Pulmonary artery endothelial cell (primary cell): ENCODE measurements at regions not wholly inside any gene's neighbourhood (a gene's known extent, or its start where the extent isn't known, plus 50 kb on each side); places are given as distances from the start of the nearest gene placed in this dataset.
A peak's percentile ranks its signal among the peaks of the same experiment; 100 is the strongest.

ENCODE experiments used
- DNase-seq: peaks from one replicate; pipeline ENCODE4 v3.0.0-alpha.2; 2011; ENCODE audit warnings: low read depth, low spot score

- no peak for DNase-seq
Measured at GRCh38 chr1:39107341-39108290, 81.5 kb downstream of the NDUFS5 start.

GRCh38 chr1:39109644-39110043 lies 83.5 kb downstream of the NDUFS5 start:
- no peak for DNase-seq

GRCh38 chr1:39110325-39110851 lies 84.2 kb downstream of the NDUFS5 start:
- DNase-seq = no peak

- DNase-seq = no peak
Measured at GRCh38 chr1:39110882-39111281, 84.7 kb downstream of the NDUFS5 start.

- DNase-seq = no peak
Measured at GRCh38 chr1:39113109-39113743, 87.1 kb downstream of the NDUFS5 start.

GRCh38 chr1:39115271-39116110 lies 89.0 kb upstream of the MACF1 start:
- no peak for DNase-seq

- DNase-seq = no peak
Measured at GRCh38 chr1:39116116-39116607, 88.3 kb upstream of the MACF1 start.

GRCh38 chr1:39116860-39117728 lies 87.4 kb upstream of the MACF1 start:
- no peak for DNase-seq

GRCh38 chr1:39117899-39118450 lies 86.5 kb upstream of the MACF1 start:
- no peak for DNase-seq

GRCh38 chr1:39122056-39122455 lies 82.4 kb upstream of the MACF1 start:
- DNase-seq = no peak

- DNase-seq = no peak
Measured at GRCh38 chr1:39124282-39124681, 80.2 kb upstream of the MACF1 start.

GRCh38 chr1:39127513-39127912 lies 77.0 kb upstream of the MACF1 start:
- peak; percentile 95 for DNase-seq

GRCh38 chr1:39128126-39128525 lies 76.4 kb upstream of the MACF1 start:
- DNase-seq = no peak

GRCh38 chr1:39128959-39129358 lies 75.5 kb upstream of the MACF1 start:
- DNase-seq = no peak

GRCh38 chr1:39129514-39129913 lies 75.0 kb upstream of the MACF1 start:
- no peak for DNase-seq

- DNase-seq = no peak
Measured at GRCh38 chr1:39130325-39130724, 74.2 kb upstream of the MACF1 start.

GRCh38 chr1:39131940-39132339 lies 72.6 kb upstream of the MACF1 start:
- DNase-seq = no peak

- peak; percentile 97 for DNase-seq
Measured at GRCh38 chr1:39132505-39133339, 71.8 kb upstream of the MACF1 start.

- DNase-seq = no peak
Measured at GRCh38 chr1:39133340-39133684, 71.2 kb upstream of the MACF1 start.
